SW 1271 (cell line): ENCODE measurements at regions not wholly inside any gene's neighbourhood (a gene's known extent, or its start where the extent isn't known, plus 50 kb on each side); places are given as distances from the start of the nearest gene placed in this dataset.

Source experiments
- DNase-seq, 2 experiments: peaks; one replicate each; lab custom pipeline; 2025; lab: John Stamatoyannopoulos, UW

- no peak for DNase-seq
Observed at GRCh38 chr7:12130609-12131008, 80.5 kb upstream of the TMEM106B start.

GRCh38 chr7:12131122-12131521 is 80.0 kb upstream of the TMEM106B start:
- DNase-seq = no peak

GRCh38 chr7:12133865-12134264 is 77.2 kb upstream of the TMEM106B start:
- no peak for DNase-seq

GRCh38 chr7:12136523-12136922 is 74.6 kb upstream of the TMEM106B start:
- DNase-seq = no peak

- no peak for DNase-seq
Observed at GRCh38 chr7:12137283-12137682, 73.8 kb upstream of the TMEM106B start.

- DNase-seq = no peak
Observed at GRCh38 chr7:12138421-12138820, 72.7 kb upstream of the TMEM106B start.

- no peak for DNase-seq
Observed at GRCh38 chr7:12139416-12139815, 71.7 kb upstream of the TMEM106B start.

- DNase-seq = no peak
Observed at GRCh38 chr7:12146813-12147212, 64.3 kb upstream of the TMEM106B start.

GRCh38 chr7:12152196-12152918 is 58.7 kb upstream of the TMEM106B start:
- DNase-seq = no peak

- no peak for DNase-seq
Observed at GRCh38 chr7:12154119-12154518, 57.0 kb upstream of the TMEM106B start.

- DNase-seq = no peak
Observed at GRCh38 chr7:12157517-12157916, 53.6 kb upstream of the TMEM106B start.

- DNase-seq = no peak
Observed at GRCh38 chr7:12158334-12159060, 52.6 kb upstream of the TMEM106B start.

GRCh38 chr7:12161146-12161545 is 49.9 kb upstream of the TMEM106B start:
- DNase-seq = no peak
